BE2C (cell line): ENCODE measurements at regions not wholly inside any gene's neighbourhood (a gene's known extent, or its start where the extent isn't known, plus 50 kb on each side); places are given as distances from the start of the nearest gene placed in this dataset.

ENCODE experiments used
- DNase-seq: peaks from one replicate; pipeline ENCODE4 v3.0.0-alpha.2; 2020
- H3K27me3 ChIP-seq: fragments of 250-450 bp; sonication (Bioruptor Pico); 2 replicates; pipeline ENCODE4 v1.5.1; 2020; ENCODE audit warnings: mild to moderate bottlenecking
- H3K36me3 ChIP-seq: fragments of 250-450 bp; sonication (Bioruptor Pico); 2 replicates; pipeline ENCODE4 v1.5.1; 2020; ENCODE audit warnings: mild to moderate bottlenecking
- H3K4me1 ChIP-seq: fragments of 250-450 bp; sonication (Bioruptor Pico); 2 replicates; pipeline ENCODE4 v1.5.1; 2020
- H3K4me3 ChIP-seq: 2 replicates; pipeline ENCODE4 v1.5.1; 2011; ENCODE audit warnings: low read depth, low read length
- H3K9me3 ChIP-seq: fragments of 250-450 bp; sonication (Bioruptor Pico); 2 replicates; pipeline ENCODE4 v1.5.1; 2020
- CTCF ChIP-seq: IDR thresholded peaks from 2 replicates; pipeline ENCODE4 v1.5.1; 2012; ENCODE audit warnings: mild to moderate bottlenecking, low read depth, low read length

- peak; percentile 18 for DNase-seq
- Histone ChIP-seq H3K9me3 (no peaks in the 10 kb centered on the region), H3K4me3 (no peak overlapping the region), H3K27me3 (no peaks in the 10 kb centered on the region), H3K4me1 (0 out of 2 replicates have a peak, but pooled peaks cover under 1% of the 10 kb centered on the region), H3K36me3 (no peaks in the 10 kb centered on the region)
- TF ChIP-seq CTCF: peak; percentile 57
These were observed 155.8 kb upstream of the BRINP3 start for GRCh38 chr1:190633488-190633887.

GRCh38 chr1:190634134-190634533 is 156.5 kb upstream of the BRINP3 start:
- TF ChIP-seq CTCF: no peak
- Histone ChIP-seq H3K27me3 (no peaks in the 10 kb centered on the region), H3K9me3 (no peaks in the 10 kb centered on the region), H3K36me3 (no peaks in the 10 kb centered on the region), H3K4me3 (no peak overlapping the region), H3K4me1 (no peaks in the 10 kb centered on the region)
- DNase-seq: no peak

- no peak for DNase-seq
- no peak for TF ChIP-seq CTCF
- Histone ChIP-seq H3K9me3 (no peaks in the 10 kb centered on the region), H3K36me3 (no peaks in the 10 kb centered on the region), H3K4me1 (no peaks in the 10 kb centered on the region), H3K27me3 (no peaks in the 10 kb centered on the region), H3K4me3 (no peak overlapping the region)
These were observed 171.9 kb upstream of the BRINP3 start for GRCh38 chr1:190649553-190649952.

- no peaks in the 10 kb centered on the region for H3K4me1 ChIP-seq
- DNase-seq: no peak
- H3K9me3 ChIP-seq: no peaks in the 10 kb centered on the region
- H3K27me3 ChIP-seq: no peaks in the 10 kb centered on the region
- no peak for TF ChIP-seq CTCF
- H3K4me3 ChIP-seq: no peak overlapping the region
- H3K36me3 ChIP-seq: no peaks in the 10 kb centered on the region
These were observed 181.2 kb upstream of the BRINP3 start for GRCh38 chr1:190658907-190659306.

- Histone ChIP-seq H3K9me3 (no peaks in the 10 kb centered on the region), H3K36me3 (no peaks in the 10 kb centered on the region), H3K4me1 (no peaks in the 10 kb centered on the region), H3K4me3 (no peak overlapping the region), H3K27me3 (no peaks in the 10 kb centered on the region)
- DNase-seq: no peak
- TF ChIP-seq CTCF: no peak
These were observed 186.3 kb upstream of the BRINP3 start for GRCh38 chr1:190663962-190664361.

GRCh38 chr1:190665045-190665444 is 187.4 kb upstream of the BRINP3 start:
- DNase-seq: no peak
- Histone ChIP-seq H3K36me3 (no peaks in the 10 kb centered on the region), H3K9me3 (no peaks in the 10 kb centered on the region), H3K4me1 (no peaks in the 10 kb centered on the region), H3K4me3 (no peak overlapping the region), H3K27me3 (no peaks in the 10 kb centered on the region)
- TF ChIP-seq CTCF: no peak
